H1 (cell line): ENCODE measurements at regions not wholly inside any gene's neighbourhood (a gene's known extent, or its start where the extent isn't known, plus 50 kb on each side); places are given as distances from the start of the nearest gene placed in this dataset.

Source experiments
- CTCF ChIA-PET: fragments of 300-600 bp; sonication (Branson Sonifier 250); formaldehyde crosslinking; loops from one replicate; lab custom pipeline; 2021; ENCODE audit not compliant: partially characterized antibody; lab: Charles Lee
- POLR2A ChIA-PET: fragments of 300-600 bp; sonication (Branson Sonifier 250); formaldehyde crosslinking; loops from one replicate; lab custom pipeline; 2021; ENCODE audit warnings: inconsistent platforms; ENCODE audit not compliant: partially characterized antibody; lab: Charles Lee
- DNase-seq, 2 experiments: peaks; one replicate each; pipeline versions ENCODE4 v3.0.0 to v3.0.0-alpha.2; 2010 to 2022; ENCODE audit warnings: low spot score in 2 of 2, low read depth in 1 of 2, mixed read lengths in 1 of 2
- FAIRE-seq: peaks from 2 replicates; lab custom pipeline; 2011; peaks lifted over from hg19 to GRCh38; lab: Jason Lieb, UNC
- H2AFZ ChIP-seq: 2 replicates; pipeline ENCODE4 v1.8.1; 2012; ENCODE audit warnings: low read length, inconsistent platforms
- H2AK5ac ChIP-seq: 2 replicates; pipeline ENCODE4 v1.6.1; 2013; ENCODE audit warnings: low read depth, low read length
- H2BK120ac ChIP-seq: replicated peaks from 2 replicates; pipeline ENCODE3; 2013; ENCODE audit warnings: low read depth, low read length, inconsistent platforms
- H2BK12ac ChIP-seq: 2 replicates; pipeline ENCODE4 v1.6.1; 2013; ENCODE audit warnings: low read depth, low read length
- H2BK15ac ChIP-seq: 2 replicates; pipeline ENCODE4 v1.6.1; 2013; ENCODE audit warnings: low read length
- H2BK20ac ChIP-seq: 2 replicates; pipeline ENCODE4 v1.6.1; 2013; ENCODE audit warnings: low read length
- H2BK5ac ChIP-seq: 2 replicates; pipeline ENCODE4 v1.6.1; 2013; ENCODE audit warnings: low read depth, low read length
- H3K14ac ChIP-seq: 2 replicates; pipeline ENCODE4 v1.6.1; 2013; ENCODE audit warnings: inconsistent platforms; ENCODE audit not compliant: insufficient read length
- H3K18ac ChIP-seq: 2 replicates; pipeline ENCODE4 v1.6.1; 2013; ENCODE audit warnings: low read length; ENCODE audit errors: extremely low read depth
- H3K23ac ChIP-seq: 2 replicates; pipeline ENCODE4 v1.6.1; 2013; ENCODE audit warnings: inconsistent platforms; ENCODE audit not compliant: insufficient read length
- H3K23me2 ChIP-seq: 2 replicates; pipeline ENCODE4 v1.6.1; 2013; ENCODE audit warnings: low read depth, low read length
- H3K27ac ChIP-seq: 2 replicates; pipeline ENCODE4 v1.6.1; 2011; ENCODE audit warnings: low read depth, low read length, inconsistent platforms
- H3K27me3 ChIP-seq, 4 experiments: replicated peaks in 1 of 4; 1 replicate in 1 of 4; 2 replicates in 3 of 4; pipeline versions ENCODE4 v1.6.1 to v1.8.1; 2011 to 2013; ENCODE audit warnings: low read length in 3 of 4, mild to moderate bottlenecking in 3 of 4, inconsistent platforms in 2 of 4, mixed read lengths in 2 of 4, moderate library complexity in 1 of 4; ENCODE audit not compliant: control insufficient read depth in 3 of 4, insufficient read depth in 3 of 4; ENCODE audit errors: extremely low read depth in 1 of 4
- H3K36me3 ChIP-seq, 4 experiments: 2 replicates each; pipeline versions ENCODE4 v1.6.1 to v1.8.1; 2011 to 2013; ENCODE audit warnings: mild to moderate bottlenecking in 4 of 4, low read length in 3 of 4, moderate library complexity in 2 of 4, control low read depth in 1 of 4, inconsistent platforms in 1 of 4; ENCODE audit not compliant: insufficient read depth in 4 of 4, control insufficient read depth in 2 of 4
- H3K4ac ChIP-seq: replicated peaks from 2 replicates; pipeline ENCODE3; 2013; ENCODE audit warnings: low read length, low read depth, mixed read lengths, inconsistent platforms; ENCODE audit not compliant: insufficient read length
- H3K4me1 ChIP-seq, 4 experiments: replicated peaks in 1 of 4; 1 replicate in 1 of 4; 2 replicates in 3 of 4; pipeline versions ENCODE4 v1.6.1 to v1.8.1; 2011 to 2013; ENCODE audit warnings: low read length in 3 of 4, inconsistent platforms in 2 of 4, mixed read lengths in 1 of 4; ENCODE audit not compliant: insufficient read depth in 4 of 4, control insufficient read depth in 3 of 4
- H3K4me2 ChIP-seq, 2 experiments: 2 replicates each; pipeline versions ENCODE4 v1.6.1 to v1.8.1; 2011 to 2013; ENCODE audit warnings: low read depth in 2 of 2, low read length in 2 of 2, control low read depth in 1 of 2, inconsistent platforms in 1 of 2, mild to moderate bottlenecking in 1 of 2; ENCODE audit not compliant: insufficient read depth in 1 of 2
- H3K4me3 ChIP-seq, 4 experiments: fragments of 200-600, 300-600 bp in 1 of 4; sonication (generic), shearing (Covaris generic), sonication (Bioruptor Twin) in 1 of 4; 2 replicates each; pipeline versions ENCODE4 v1.5.1 to v1.8.1; 2011 to 2016; ENCODE audit warnings: low read length in 4 of 4, low read depth in 3 of 4, control low read depth in 2 of 4, inconsistent platforms in 2 of 4, mild to moderate bottlenecking in 2 of 4, mixed read lengths in 1 of 4, moderate library complexity in 1 of 4; ENCODE audit not compliant: insufficient read depth in 2 of 4; ENCODE audit errors: extremely low read depth in 1 of 4
- H3K56ac ChIP-seq: replicated peaks from 2 replicates; pipeline ENCODE3; 2013; ENCODE audit warnings: low read depth, mild to moderate bottlenecking, mixed read lengths, low read length, inconsistent platforms; ENCODE audit not compliant: insufficient read length
- H3K79me1 ChIP-seq: 2 replicates; pipeline ENCODE4 v1.6.1; 2013; ENCODE audit warnings: low read depth, low read length, control low read depth
- H3K79me2 ChIP-seq, 2 experiments: 2 replicates each; pipeline versions ENCODE4 v1.6.1 to v1.8.1; 2012 to 2013; ENCODE audit warnings: low read length in 2 of 2, mild to moderate bottlenecking in 2 of 2, inconsistent platforms in 1 of 2; ENCODE audit not compliant: insufficient read depth in 2 of 2, control insufficient read depth in 1 of 2
- H3K9ac ChIP-seq, 4 experiments: replicated peaks in 1 of 4; 1 replicate in 1 of 4; 2 replicates in 3 of 4; pipeline versions ENCODE4 v1.6.1 to v1.8.1; 2011 to 2013; ENCODE audit warnings: low read depth in 3 of 4, low read length in 3 of 4, control low read depth in 2 of 4, mild to moderate bottlenecking in 2 of 4, moderate library complexity in 2 of 4, inconsistent platforms in 1 of 4; ENCODE audit errors: extremely low read depth in 1 of 4
- H3K9me3 ChIP-seq, 2 experiments: 2 replicates each; pipeline versions ENCODE4 v1.6.1 to v1.8.1; 2012 to 2013; ENCODE audit warnings: mild to moderate bottlenecking in 2 of 2, moderate library complexity in 2 of 2, control low read depth in 1 of 2, inconsistent platforms in 1 of 2, low read depth in 1 of 2, low read length in 1 of 2, mixed read lengths in 1 of 2; ENCODE audit not compliant: insufficient read depth in 2 of 2
- H4K20me1 ChIP-seq, 2 experiments: replicated peaks in 1 of 2; 2 replicates each; pipeline versions ENCODE3 to v1.8.1; 2011 to 2013; ENCODE audit warnings: inconsistent platforms in 2 of 2, low read length in 2 of 2, mild to moderate bottlenecking in 1 of 2; ENCODE audit not compliant: insufficient read depth in 2 of 2, control insufficient read depth in 1 of 2
- H4K5ac ChIP-seq: 2 replicates; pipeline ENCODE4 v1.6.1; 2013; ENCODE audit warnings: low read length, low read depth, mixed read lengths, inconsistent platforms; ENCODE audit not compliant: insufficient read length
- H4K8ac ChIP-seq: 2 replicates; pipeline ENCODE4 v1.8.0; 2013; ENCODE audit warnings: mild to moderate bottlenecking, moderate library complexity, low read length, inconsistent platforms; ENCODE audit not compliant: insufficient read depth; ENCODE audit errors: extremely low read depth
- H4K91ac ChIP-seq: replicated peaks from 2 replicates; pipeline ENCODE3; 2013; ENCODE audit warnings: low read length, mixed read lengths, inconsistent platforms; ENCODE audit not compliant: insufficient read length
- GTF2F1 ChIP-seq: IDR thresholded peaks from 2 replicates; pipeline ENCODE4 v1.6.1; 2012; ENCODE audit warnings: low read depth, low read length, improper control_type of control experiment, borderline replicate concordance
- JUN ChIP-seq: IDR thresholded peaks from 2 replicates; pipeline ENCODE4 v1.6.1; 2011; ENCODE audit warnings: low read depth, mild to moderate bottlenecking, improper control_type of control experiment, low read length
- KDM1A ChIP-seq: fragments of 200-600, 300-600 bp; sonication (generic); IDR thresholded peaks from 2 replicates; pipeline ENCODE4 v1.7.1; 2016; ENCODE audit warnings: mild to moderate bottlenecking, low read length, borderline replicate concordance
- POLR2AphosphoS5 ChIP-seq: IDR thresholded peaks from 2 replicates; pipeline ENCODE4 v1.6.1; 2011; ENCODE audit warnings: low read depth, low read length
- WGBS, 2 experiments: shearing (Covaris generic) in 1 of 2; methylation state at CpG; one replicate each; pipeline versions ENCODE4 v1.1.6 to v1.1.7; 2013 to 2015; ENCODE audit warnings: low lambda C conversion rate in 2 of 2, mixed read lengths in 2 of 2, inconsistent platforms in 1 of 2, low coverage in 1 of 2, missing lambda C conversion rate in 1 of 2; ENCODE audit not compliant: insufficient replicate concordance in 2 of 2, insufficient coverage in 1 of 2, insufficient read length in 1 of 2; ENCODE audit errors: extremely low coverage in 1 of 2, missing lambda C conversion rate in 1 of 2; 5-methylcytosine and 5-hydroxymethylcytosine counted together

DNA sequence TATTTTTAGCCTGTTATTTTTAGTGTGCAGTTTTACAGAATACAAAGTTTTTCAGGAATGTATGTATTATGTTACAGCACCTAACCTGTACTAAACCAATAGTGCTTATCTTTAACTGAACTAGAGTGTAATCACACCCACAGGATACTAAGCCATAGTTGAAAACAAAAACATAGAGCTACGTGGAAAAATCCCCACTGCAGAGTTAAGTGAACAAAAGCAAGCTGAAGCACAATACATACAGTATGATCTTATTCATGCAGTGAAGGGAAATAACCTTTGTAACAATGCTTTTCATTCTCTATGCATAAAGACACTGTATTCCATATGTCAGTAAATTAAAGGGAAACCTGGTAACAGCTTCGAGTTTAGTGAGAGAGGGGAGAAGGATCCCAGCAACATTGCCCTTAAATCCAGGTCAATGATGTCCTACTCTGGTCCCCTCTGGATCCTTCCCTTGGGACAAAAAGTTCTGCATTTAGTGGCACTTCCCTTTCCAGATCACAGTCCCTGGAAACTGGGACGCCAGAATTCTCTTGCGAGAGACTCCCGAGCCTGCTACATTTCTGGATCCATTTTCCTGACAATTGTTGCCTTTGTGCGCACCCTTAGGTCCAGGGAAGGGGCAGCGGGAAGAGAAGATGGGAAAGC lies 121.3 kb upstream of the CCND2 start:
- Histone ChIP-seq H3K56ac (no peak overlapping the region), H2BK120ac (no peak overlapping the region), H3K79me2 (no peaks in the 10 kb centered on the region), H2AFZ (no peak overlapping the region), H4K8ac (no peak overlapping the region), H3K9me3 (no peaks in the 10 kb centered on the region), H2AK5ac (no peak overlapping the region), H3K23me2 (no peaks in the 10 kb centered on the region), H3K4ac (no peak overlapping the region), H2BK12ac (no peak overlapping the region), H4K20me1 (no peaks in the 10 kb centered on the region), H4K5ac (no peak overlapping the region), H3K27me3 (no peaks in the 10 kb centered on the region; a peak in 1 of 7 replicates), H3K18ac (no peak overlapping the region), H3K4me1 (peaks cover 0 to 7% (median 4%) of the 10 kb centered on the region in 4 experiments; a peak in 5 of 7 replicates), H3K9ac (no peak overlapping the region), H3K14ac (no peak overlapping the region), H3K79me1 (no peaks in the 10 kb centered on the region), H4K91ac (no peak overlapping the region), H3K27ac (no peak overlapping the region), H2BK15ac (no peak overlapping the region), H3K4me2 (no peak overlapping the region), H2BK20ac (no peak overlapping the region), H3K4me3 (no peak overlapping the region), H3K36me3 (no peaks in the 10 kb centered on the region), H3K23ac (no peak overlapping the region), H2BK5ac (no peak overlapping the region)
- ChIA-PET CTCF (interaction anchor here (0.7 to 1.6 kb wide), 2 partner anchors 11 to 166 kb away, joined by 3 to 8 read pairs; no protein-coding TSS in a partner anchor), POLR2A (interaction anchor here (0.7 to 1.9 kb wide), 6 partner anchors 10 to 137 kb away, joined by 3 to 6 read pairs (median 4); partner anchors contain the start of gene CCND2)
- 90% methylated on average over 7 of the region's 7 CpGs; no CpG with 5 or more reads in 1 of the 2 experiments for WGBS, 2 experiments
- DNase-seq = no peak
- FAIRE-seq = no peak
- no peak for TF ChIP-seq GTF2F1
- TF ChIP-seq KDM1A = no peak
- no peak for TF ChIP-seq JUN
- TF ChIP-seq POLR2AphosphoS5 = no peak
